GM21717 (cell line): ENCODE measurements at regions not wholly inside any gene's neighbourhood (a gene's known extent, or its start where the extent isn't known, plus 50 kb on each side); places are given as distances from the start of the nearest gene placed in this dataset.

Experiments used
- ATAC-seq: cut with Tn5 transposase; IDR thresholded peaks from one replicate; pipeline ENCODE4 v1.9.1; 2021; ENCODE audit warnings: mild to moderate bottlenecking, moderate library complexity; ENCODE audit not compliant: unreplicated experiment

DNA sequence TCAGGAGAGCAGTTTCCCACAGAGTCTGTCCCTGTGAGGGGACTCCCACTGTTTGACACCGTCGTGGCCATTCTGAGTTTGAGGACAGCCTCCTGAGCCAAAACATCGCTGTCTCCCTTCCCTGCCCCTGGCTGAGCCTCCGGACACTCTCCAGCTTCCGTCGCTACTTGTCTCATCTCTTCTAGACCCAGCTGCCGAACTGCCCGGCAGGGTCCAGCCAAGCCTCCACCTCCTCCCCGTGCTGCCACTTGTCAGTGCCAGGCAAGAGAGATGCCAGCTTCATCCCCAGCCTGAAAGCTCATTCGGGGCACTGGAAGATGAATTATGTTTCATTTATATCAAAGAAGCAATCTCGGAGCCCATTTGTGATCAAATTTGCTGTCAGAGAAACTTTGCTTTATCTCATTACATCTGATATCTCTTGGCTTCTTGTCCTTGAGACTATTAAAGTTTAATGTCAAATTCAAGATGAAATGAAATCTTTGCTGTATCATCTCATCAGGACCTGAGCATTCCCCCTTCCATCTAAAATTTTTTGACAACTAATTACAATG, 283.9 kb downstream of the BUD13 start:
- no peak for ATAC-seq

- no peak for ATAC-seq
Observed at GRCh38 chr11:116485425-116485824, 287.4 kb downstream of the BUD13 start.

GRCh38 chr11:116482716-116483115, 290.1 kb downstream of the BUD13 start:
- no peak for ATAC-seq

DNA sequence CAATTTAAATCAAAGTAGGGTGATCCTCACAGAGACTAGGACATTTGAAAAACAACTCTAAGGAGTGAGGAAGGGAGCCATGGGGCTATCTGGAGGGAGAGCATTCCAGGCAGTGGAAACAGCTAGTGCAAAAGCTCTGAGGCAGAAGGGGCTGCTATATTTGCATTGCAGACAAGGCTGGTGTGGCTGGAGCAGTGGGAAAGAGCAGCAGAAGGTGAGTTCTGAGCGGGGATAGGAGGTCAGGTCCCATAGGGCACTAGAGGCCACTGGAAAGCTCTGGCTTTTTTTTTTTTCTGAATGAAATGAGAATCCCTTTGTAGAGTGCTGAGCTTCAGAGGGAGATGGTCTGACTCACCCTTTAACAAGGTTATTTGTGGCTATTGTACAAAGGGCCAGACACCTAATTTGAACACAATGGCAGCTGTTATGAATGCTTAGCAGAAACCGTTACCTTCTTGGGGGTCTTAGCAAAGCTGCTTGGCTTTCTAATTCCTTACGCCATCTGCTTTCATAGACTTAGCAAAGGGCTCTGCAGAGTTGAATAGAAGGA, 291.6 kb downstream of the BUD13 start:
- ATAC-seq = no peak

- ATAC-seq = no peak
Observed at GRCh38 chr11:116478669-116479668, 293.8 kb downstream of the BUD13 start.

GRCh38 chr11:116478205-116478604, 294.6 kb downstream of the BUD13 start:
- no peak for ATAC-seq

DNA sequence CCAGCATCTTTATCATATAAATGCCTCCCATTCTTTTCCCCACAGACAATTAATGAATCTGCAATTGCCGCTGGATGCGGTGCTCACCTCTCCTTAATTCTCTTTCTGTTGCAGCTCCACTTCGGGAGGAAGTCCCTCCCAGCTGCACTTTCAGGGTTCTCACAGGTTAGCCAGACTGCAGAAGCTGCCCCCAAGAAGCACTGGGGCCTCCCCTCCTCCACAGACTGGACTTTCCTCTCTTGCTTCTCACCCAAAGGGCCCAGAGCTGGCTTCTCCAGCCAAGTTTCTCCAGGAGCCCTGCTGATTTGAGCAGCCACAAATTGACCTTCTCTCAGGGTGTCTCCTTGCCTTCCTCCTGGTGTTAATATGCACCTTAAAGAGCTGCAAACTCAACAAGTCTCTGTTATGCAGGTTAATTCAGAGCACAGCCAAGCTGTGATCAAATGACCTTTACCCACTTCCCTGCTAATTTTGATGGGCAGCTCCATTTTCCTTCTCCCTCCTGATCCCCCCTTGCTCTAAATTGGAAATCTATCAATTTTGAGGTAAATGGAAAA, 298.9 kb downstream of the BUD13 start:
- no peak for ATAC-seq

- no peak for ATAC-seq
Observed at GRCh38 chr11:116473206-116473769, 299.5 kb downstream of the BUD13 start.

GRCh38 chr11:116472651-116473050, 300.1 kb downstream of the BUD13 start:
- no peak for ATAC-seq

- ATAC-seq = no peak
Observed at GRCh38 chr11:116471608-116472256, 301.1 kb downstream of the BUD13 start.

DNA sequence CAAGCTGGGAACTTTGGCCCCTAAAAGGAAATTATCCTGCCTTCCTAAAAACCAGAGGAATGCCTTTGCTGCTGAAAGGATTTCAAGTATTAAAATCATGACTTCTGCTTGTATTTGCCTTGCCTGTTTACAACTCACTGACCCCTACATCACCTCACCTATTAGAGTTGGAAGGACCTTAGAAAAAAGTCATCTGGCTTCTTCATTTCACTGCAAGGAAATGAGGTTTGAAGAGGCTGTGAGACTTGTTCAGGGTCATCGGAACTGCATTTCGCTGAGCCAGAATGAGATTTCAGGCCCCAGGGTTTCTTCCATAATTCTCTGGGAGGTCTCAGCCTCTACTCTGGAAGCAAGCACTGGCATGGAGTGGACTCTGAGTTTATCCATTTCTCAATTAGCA, 304.1 kb downstream of the BUD13 start:
- no peak for ATAC-seq

DNA sequence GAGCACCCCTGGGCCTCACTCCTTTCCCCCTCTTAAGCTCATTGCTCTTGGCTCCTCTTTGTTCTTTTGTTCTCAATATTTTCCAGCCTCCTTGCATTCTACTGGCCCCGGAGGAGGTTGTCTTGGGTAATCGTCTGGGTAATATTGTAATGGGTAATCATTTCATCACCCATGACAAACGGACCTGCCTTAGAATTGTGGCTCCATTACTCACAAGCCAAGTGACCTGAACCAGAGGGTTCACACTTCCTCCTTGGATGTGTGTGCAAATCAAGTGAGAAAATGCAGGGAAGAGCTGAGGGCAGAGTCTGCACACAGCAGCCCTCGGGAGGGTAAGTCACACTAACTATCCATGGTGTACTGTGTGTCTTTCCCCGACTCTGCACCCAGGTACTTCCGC, 305.0 kb downstream of the BUD13 start:
- ATAC-seq = no peak

GRCh38 chr11:116466801-116467200, 306.0 kb downstream of the BUD13 start:
- no peak for ATAC-seq

DNA sequence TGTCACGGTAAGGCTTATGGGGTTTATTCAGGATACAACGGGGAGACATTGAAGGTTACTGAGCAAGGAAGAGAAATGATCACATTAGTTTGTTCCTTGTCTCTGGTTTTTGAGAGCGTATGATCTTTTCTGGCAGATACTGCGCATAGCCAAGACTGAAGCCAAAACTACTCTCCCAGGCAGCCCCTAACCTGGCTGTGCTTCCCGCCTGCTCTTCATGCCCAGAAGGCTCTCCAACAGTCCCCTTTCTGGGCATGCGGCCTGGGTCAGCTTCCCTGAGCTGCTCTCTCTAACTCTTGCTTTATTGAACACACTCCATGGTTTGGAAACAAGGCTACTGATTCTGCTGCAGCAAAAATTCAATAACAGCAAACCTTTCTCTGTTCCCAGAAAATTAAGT, 306.6 kb downstream of the BUD13 start:
- ATAC-seq = no peak

DNA sequence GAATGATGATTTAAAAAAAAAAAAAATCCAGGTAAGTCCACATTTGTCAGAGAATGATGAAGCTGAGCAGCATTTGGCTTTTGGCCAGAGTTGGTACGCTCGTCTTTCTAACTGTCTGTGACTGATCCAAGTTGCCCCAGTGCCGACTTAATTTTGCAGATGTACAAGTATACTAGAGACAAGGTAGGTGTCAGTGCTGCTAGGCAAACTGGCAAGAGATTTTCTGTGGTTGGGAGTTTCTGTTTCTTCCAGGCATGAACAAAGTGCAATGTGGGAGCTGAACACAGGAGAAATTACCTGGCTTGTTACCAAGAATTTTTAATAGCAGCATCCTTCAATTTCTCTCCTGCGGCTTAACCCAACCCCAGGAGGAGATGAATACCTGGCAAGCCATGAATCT, 307.7 kb downstream of the BUD13 start:
- ATAC-seq = no peak

DNA sequence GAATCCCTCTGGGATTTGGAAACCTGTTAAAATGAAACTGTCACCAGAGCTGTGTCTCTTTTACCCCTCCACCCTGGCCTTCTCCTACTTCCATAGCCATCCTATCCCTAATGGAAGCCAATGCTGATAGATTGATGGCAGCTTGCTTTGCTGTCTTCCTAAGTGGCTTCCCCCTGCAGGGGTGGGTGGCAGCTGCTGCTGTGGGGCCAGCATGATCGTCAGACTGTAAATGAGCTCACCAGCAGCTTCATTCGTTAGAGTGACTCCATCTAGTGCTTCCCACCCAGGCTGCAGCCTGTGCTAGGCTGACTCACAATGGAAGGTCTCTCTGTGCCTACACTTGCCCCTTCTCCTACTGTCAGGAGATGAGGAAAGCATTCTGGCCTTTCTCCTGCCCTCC, 311.0 kb downstream of the BUD13 start:
- no peak for ATAC-seq

DNA sequence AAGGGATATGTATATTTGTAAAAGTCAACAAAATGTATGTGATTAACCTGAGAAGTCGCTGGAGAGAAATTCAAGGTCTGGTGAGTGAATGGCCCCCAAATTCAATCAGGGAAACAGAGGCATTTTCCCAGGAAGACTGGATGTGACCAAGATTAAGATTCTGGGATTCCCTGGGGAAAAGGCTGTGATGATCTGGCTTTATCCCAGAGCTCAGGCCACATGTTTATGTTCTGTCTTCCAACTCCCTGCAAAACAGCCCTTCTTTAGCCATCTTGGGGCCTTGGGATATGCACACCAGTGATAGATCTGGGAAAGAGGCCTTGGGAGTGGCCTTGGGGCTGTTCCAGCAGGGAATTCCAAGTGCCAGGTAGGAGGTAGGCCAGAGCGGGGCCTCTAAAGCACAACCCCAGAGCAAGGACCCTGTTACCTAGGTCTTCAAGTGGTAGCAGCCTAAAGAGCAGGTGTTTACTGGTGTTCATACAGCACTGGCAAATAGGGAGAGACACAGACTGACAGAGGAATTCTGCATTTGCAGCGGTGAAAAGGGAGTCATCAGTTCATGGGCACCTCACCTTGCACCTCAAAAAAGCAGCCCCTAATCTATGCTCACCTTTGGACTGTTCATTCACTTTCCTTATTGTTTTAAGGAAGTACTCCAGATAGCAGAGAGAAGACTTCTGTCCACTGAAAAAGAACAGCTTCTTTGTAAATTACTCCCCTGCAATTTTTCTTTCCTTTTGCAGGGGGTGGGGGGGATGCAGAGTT, 312.4 kb downstream of the BUD13 start:
- no peak for ATAC-seq

DNA sequence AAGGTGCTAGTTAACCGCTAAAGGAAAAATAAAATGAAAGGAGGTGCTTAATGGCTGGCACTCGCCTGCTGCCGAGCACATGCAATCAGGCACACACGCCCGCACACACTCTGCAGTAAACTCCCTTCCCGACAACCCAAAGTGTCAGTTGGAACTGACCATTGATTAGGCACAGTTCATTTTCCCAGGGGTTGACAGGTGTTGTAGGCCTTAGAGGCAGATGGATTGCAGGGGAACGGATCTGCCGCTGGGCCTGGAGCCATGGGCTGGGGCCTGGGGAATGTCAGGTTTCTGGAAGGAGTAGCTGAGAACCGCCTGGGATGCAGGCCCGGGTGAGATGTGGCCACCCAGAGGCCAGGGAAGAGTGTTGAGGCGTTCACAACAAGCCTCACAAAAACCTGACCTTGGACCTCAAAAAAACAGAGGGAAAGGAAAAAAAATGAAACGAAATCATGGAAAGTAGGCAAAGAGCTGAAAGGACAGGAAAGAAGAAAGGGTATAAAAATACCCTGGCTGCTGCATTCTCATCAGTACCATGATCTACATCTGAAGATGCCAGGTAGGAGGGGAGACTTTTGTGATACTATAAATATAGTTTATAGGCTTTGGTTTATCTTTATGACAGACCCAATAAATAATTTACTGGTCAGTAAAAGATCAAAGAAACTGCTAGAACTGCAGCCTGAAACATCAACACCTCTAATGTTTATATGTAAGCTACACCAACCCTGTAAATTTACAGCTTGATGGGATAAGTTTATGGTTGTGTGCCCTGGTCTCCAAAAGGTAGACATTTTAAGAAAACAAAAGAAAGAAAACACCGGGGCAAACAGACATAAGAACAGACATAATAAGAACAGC, 313.4 kb downstream of the BUD13 start:
- ATAC-seq = no peak

GRCh38 chr11:116458546-116458945, 314.2 kb downstream of the BUD13 start:
- no peak for ATAC-seq
